ENCODE measurements at regions not wholly inside any gene's neighbourhood (a gene's known extent, or its start where the extent isn't known, plus 50 kb on each side); places are given as distances from the start of the nearest gene placed in this dataset.
"Not testable (repeated sequence)": the region's sequence is repeated elsewhere in the genome, so short reads cannot be mapped to it uniquely, and the experiment has no call there.

- Histone ChIP-seq H3K27me3 (no peaks in the 10 kb centered on the region), H3K9me3 (ENCODE audit: low read depth) (no peaks in the 10 kb centered on the region), H3K27ac (no peak overlapping the region), H3K4me1 (ENCODE audit: low read depth) (peaks cover 13% of the 10 kb centered on the region), H3K4me3 (no peak overlapping the region), H3K36me3 (no peaks in the 10 kb centered on the region)
- no peak for DNase-seq (ENCODE audit: low read depth in 1 of 2, low spot score in 1 of 2)
- TF ChIP-seq, protein P1, sequence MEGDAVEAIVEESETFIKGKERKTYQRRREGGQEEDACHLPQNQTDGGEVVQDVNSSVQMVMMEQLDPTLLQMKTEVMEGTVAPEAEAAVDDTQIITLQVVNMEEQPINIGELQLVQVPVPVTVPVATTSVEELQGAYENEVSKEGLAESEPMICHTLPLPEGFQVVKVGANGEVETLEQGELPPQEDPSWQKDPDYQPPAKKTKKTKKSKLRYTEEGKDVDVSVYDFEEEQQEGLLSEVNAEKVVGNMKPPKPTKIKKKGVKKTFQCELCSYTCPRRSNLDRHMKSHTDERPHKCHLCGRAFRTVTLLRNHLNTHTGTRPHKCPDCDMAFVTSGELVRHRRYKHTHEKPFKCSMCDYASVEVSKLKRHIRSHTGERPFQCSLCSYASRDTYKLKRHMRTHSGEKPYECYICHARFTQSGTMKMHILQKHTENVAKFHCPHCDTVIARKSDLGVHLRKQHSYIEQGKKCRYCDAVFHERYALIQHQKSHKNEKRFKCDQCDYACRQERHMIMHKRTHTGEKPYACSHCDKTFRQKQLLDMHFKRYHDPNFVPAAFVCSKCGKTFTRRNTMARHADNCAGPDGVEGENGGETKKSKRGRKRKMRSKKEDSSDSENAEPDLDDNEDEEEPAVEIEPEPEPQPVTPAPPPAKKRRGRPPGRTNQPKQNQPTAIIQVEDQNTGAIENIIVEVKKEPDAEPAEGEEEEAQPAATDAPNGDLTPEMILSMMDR (IDR thresholded peaks at IDR 0.05; ENCODE audit: low read depth, low read length), result no peak
Measured at GRCh38 chr3:150344079-150344759, 63.9 kb upstream of the TSC22D2 start.

- DNase-seq (ENCODE audit: low read depth in 1 of 2, low spot score in 1 of 2), result no peak
- TF ChIP-seq, protein P1 (IDR thresholded peaks at IDR 0.05; ENCODE audit: low read depth, low read length), result no peak
- Histone ChIP-seq H3K27ac (no peak overlapping the region), H3K9me3 (ENCODE audit: low read depth) (no peaks in the 10 kb centered on the region), H3K36me3 (no peaks in the 10 kb centered on the region), H3K4me1 (ENCODE audit: low read depth) (peaks cover 6% of the 10 kb centered on the region), H3K27me3 (no peaks in the 10 kb centered on the region), H3K4me3 (no peak overlapping the region)
Measured at GRCh38 chr3:150342896-150343467, 65.1 kb upstream of the TSC22D2 start.

GRCh38 chr3:150341891-150342290 lies 66.2 kb upstream of the TSC22D2 start:
- Histone ChIP-seq H3K36me3 (no peaks in the 10 kb centered on the region), H3K4me1 (ENCODE audit: low read depth) (no peaks in the 10 kb centered on the region), H3K27ac (no peak overlapping the region), H3K27me3 (no peaks in the 10 kb centered on the region), H3K4me3 (no peak overlapping the region), H3K9me3 (ENCODE audit: low read depth) (no peaks in the 10 kb centered on the region)
- TF ChIP-seq, protein P1 (IDR thresholded peaks at IDR 0.05; ENCODE audit: low read depth, low read length), result no peak
- no peak for DNase-seq (ENCODE audit: low read depth in 1 of 2, low spot score in 1 of 2)

GRCh38 chr3:150336363-150336762 lies 71.7 kb upstream of the TSC22D2 start:
- H3K27ac ChIP-seq; H3K36me3 ChIP-seq; H3K4me3 ChIP-seq; H3K27me3 ChIP-seq; DNase-seq (ENCODE audit: low read depth in 1 of 2, low spot score in 1 of 2); H3K4me1 ChIP-seq (ENCODE audit: low read depth); H3K9me3 ChIP-seq (ENCODE audit: low read depth): not testable (repeated sequence)

DNA sequence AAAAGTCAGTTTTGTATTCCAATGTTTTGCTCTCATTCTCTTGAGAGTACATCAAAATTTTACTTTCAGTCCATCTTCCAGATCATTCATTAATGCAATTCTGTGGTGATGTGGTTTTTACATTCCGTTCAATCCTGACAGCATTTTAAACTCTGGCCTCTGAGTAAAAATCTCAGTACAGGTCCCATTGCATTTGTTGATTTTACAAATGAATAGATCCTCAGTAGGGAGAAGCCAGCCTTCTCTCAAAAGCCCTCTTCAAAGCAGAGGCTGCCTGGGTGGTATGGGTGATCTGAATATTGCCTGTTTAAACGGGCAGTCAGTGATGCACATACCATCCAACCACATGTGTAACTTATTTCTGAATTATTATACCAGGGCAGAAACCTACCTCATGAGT lies 72.5 kb upstream of the TSC22D2 start:
- no peak overlapping the region for H3K4me3 ChIP-seq
- no peak overlapping the region for H3K27ac ChIP-seq
- no peaks in the 10 kb centered on the region for H3K36me3 ChIP-seq
- H3K9me3 ChIP-seq (ENCODE audit: low read depth), result no peaks in the 10 kb centered on the region
- TF ChIP-seq, protein P1 (IDR thresholded peaks at IDR 0.05; ENCODE audit: low read depth, low read length), result no peak
- no peaks in the 10 kb centered on the region for H3K27me3 ChIP-seq
- no peaks in the 10 kb centered on the region for H3K4me1 ChIP-seq (ENCODE audit: low read depth)
- DNase-seq (ENCODE audit: low read depth in 1 of 2, low spot score in 1 of 2), result no peak

DNA sequence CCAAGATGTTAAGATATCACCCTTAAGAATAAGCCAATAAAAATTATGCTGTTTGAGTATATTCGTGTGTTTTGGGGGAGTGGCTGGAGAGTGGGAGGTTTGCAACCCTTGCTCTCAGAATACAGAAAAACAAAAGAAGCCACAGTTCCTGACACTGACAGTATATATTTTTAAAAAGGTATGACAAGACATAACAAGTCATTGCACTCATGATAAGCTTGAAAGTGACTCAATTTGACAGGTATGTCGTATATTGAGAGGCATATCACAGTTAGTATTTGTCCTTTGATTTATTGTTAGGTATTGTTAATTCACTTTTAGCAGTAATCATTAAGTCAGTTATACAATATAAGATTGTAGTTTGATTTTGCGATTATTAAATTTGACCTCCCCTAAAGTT lies 73.1 kb upstream of the TSC22D2 start:
- no peak for DNase-seq (ENCODE audit: low read depth in 1 of 2, low spot score in 1 of 2)
- H3K4me1 ChIP-seq (ENCODE audit: low read depth), result no peaks in the 10 kb centered on the region
- H3K4me3 ChIP-seq, result no peak overlapping the region
- TF ChIP-seq, protein P1 (IDR thresholded peaks at IDR 0.05; ENCODE audit: low read depth, low read length), result no peak
- no peak overlapping the region for H3K27ac ChIP-seq
- no peaks in the 10 kb centered on the region for H3K27me3 ChIP-seq
- H3K36me3 ChIP-seq, result no peaks in the 10 kb centered on the region
- H3K9me3 ChIP-seq (ENCODE audit: low read depth), result no peaks in the 10 kb centered on the region

Measured in cardiac muscle cell (in vitro differentiated cells and primary cell).